HEK293 (cell line): ENCODE measurements at regions not wholly inside any gene's neighbourhood (a gene's known extent, or its start where the extent isn't known, plus 50 kb on each side); places are given as distances from the start of the nearest gene placed in this dataset.

Experiments used
- ATF2 ChIP-seq: fragments of 450-650 bp; formaldehyde crosslinking; IDR thresholded peaks from 2 replicates; pipeline ENCODE4 v1.5.1; 2016; ENCODE audit warnings: missing biosample characterization, missing genetic modification characterization, low read depth
- CTCF ChIP-seq: fragments of 450-650 bp; formaldehyde crosslinking; IDR thresholded peaks from 2 replicates; pipeline ENCODE4 v1.5.1; 2016; ENCODE audit warnings: missing biosample characterization, missing genetic modification characterization
- KLF8 ChIP-seq: fragments of 450-650 bp; formaldehyde crosslinking; IDR thresholded peaks from 2 replicates; pipeline ENCODE4 v1.5.1; 2016; ENCODE audit warnings: missing biosample characterization, missing genetic modification characterization
- PRDM10 ChIP-seq: fragments of 450-650 bp; formaldehyde crosslinking; IDR thresholded peaks from 2 replicates; pipeline ENCODE4 v1.5.1; 2016; ENCODE audit warnings: missing biosample characterization, missing genetic modification characterization
- RBAK ChIP-seq: fragments of 450-650 bp; formaldehyde crosslinking; IDR thresholded peaks from 2 replicates; pipeline ENCODE4 v1.5.1; 2016; ENCODE audit warnings: missing biosample characterization, missing genetic modification characterization
- ZNF133 ChIP-seq: fragments of 450-650 bp; formaldehyde crosslinking; IDR thresholded peaks from 2 replicates; pipeline ENCODE4 v1.5.1; 2016; ENCODE audit warnings: missing biosample characterization, missing genetic modification characterization
- ZNF639 ChIP-seq: fragments of 450-650 bp; formaldehyde crosslinking; IDR thresholded peaks from 2 replicates; pipeline ENCODE4 v1.5.1; 2016; ENCODE audit warnings: missing biosample characterization, missing genetic modification characterization

- TF ChIP-seq ATF2 (tag by site-specific recombination) = no peak
- no peak for TF ChIP-seq CTCF (tag by site-specific recombination)
- no peak for TF ChIP-seq PRDM10 (tag by site-specific recombination)
- no peak for TF ChIP-seq RBAK
- no peak for TF ChIP-seq KLF8
- no peak for TF ChIP-seq ZNF639 (tag by site-specific recombination)
- no peak for TF ChIP-seq ZNF133
These were observed 230.0 kb upstream of the C1orf174 start for GRCh38 chr1:4130096-4130495.
